Right lobe of liver (tissue), 4 donors: ENCODE measurements at regions not wholly inside any gene's neighbourhood (a gene's known extent, or its start where the extent isn't known, plus 50 kb on each side); places are given as distances from the start of the nearest gene placed in this dataset.

Experiments
- POLR2A ChIP-seq: fragments of 450-650 bp; IDR thresholded peaks from one replicate; pipeline ENCODE4 v1.6.1; 2017; ENCODE audit warnings: antibody characterized with exemption, mild to moderate bottlenecking
- TF ChIP-seq, protein P1 (sequence below), 4 donors: fragments of 200-600 bp in 3 of 4; fragments of 450-650 bp in 1 of 4; IDR thresholded peaks; one replicate each; pipeline versions ENCODE4 v1.5.1 to v1.8.0; 2016 to 2022; ENCODE audit warnings: antibody characterized with exemption in 4 of 4, mild to moderate bottlenecking in 2 of 4
- donor health status: DM: no; HTN: no; CAD: no.
- donor health status: DM: no; HTN: no; CAD: no.
- donor health status: DM: no; HTN: yes; CAD: no.

DNA sequence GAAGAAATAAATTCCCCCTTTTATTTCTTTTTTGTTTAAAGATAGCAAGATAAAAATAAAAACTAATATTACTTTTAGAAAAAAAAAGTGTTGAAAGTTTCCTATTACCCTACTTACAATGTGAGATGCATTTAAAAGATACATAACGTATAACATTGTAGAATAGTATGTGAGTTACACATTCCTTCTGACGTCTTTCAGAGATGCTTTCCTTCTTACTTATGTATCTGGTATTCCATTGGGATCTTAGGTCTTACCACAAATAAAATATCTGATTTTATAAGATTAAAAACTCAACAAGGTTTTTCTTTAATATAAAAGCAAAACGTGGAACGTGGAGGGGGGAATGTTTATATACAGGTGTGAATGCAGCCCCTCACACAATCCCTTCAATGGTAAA is 147.2 kb upstream of the ETS2 start:
- TF ChIP-seq, protein P1, sequence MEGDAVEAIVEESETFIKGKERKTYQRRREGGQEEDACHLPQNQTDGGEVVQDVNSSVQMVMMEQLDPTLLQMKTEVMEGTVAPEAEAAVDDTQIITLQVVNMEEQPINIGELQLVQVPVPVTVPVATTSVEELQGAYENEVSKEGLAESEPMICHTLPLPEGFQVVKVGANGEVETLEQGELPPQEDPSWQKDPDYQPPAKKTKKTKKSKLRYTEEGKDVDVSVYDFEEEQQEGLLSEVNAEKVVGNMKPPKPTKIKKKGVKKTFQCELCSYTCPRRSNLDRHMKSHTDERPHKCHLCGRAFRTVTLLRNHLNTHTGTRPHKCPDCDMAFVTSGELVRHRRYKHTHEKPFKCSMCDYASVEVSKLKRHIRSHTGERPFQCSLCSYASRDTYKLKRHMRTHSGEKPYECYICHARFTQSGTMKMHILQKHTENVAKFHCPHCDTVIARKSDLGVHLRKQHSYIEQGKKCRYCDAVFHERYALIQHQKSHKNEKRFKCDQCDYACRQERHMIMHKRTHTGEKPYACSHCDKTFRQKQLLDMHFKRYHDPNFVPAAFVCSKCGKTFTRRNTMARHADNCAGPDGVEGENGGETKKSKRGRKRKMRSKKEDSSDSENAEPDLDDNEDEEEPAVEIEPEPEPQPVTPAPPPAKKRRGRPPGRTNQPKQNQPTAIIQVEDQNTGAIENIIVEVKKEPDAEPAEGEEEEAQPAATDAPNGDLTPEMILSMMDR (IDR thresholded peaks at IDR 0.05), result no peak
- no peak for TF ChIP-seq POLR2A
